GM12891 (cell line): ENCODE measurements at regions not wholly inside any gene's neighbourhood (a gene's known extent, or its start where the extent isn't known, plus 50 kb on each side); places are given as distances from the start of the nearest gene placed in this dataset.

Source experiments
- PAX5 ChIP-seq: IDR thresholded peaks from 2 replicates; pipeline ENCODE4 v1.6.1; 2011; ENCODE audit warnings: low read length, moderate library complexity, mild to moderate bottlenecking; ENCODE audit not compliant: insufficient read depth, severe bottlenecking
- POLR2A ChIP-seq: IDR thresholded peaks from 2 replicates; pipeline ENCODE4 v1.6.1; 2011; ENCODE audit warnings: low read depth, low read length, control low read depth
- POLR2AphosphoS5 ChIP-seq: IDR thresholded peaks from 2 replicates; pipeline ENCODE4 v1.6.1; 2011; ENCODE audit warnings: low read depth, low read length, control low read depth
- POU2F2 ChIP-seq: IDR thresholded peaks from 2 replicates; pipeline ENCODE4 v1.6.1; 2011; ENCODE audit warnings: low read depth, mild to moderate bottlenecking, control low read depth, low read length, moderate library complexity
- TAF1 ChIP-seq: IDR thresholded peaks from 2 replicates; pipeline ENCODE4 v1.6.1; 2011; ENCODE audit warnings: low read depth, low read length, control low read depth

DNA sequence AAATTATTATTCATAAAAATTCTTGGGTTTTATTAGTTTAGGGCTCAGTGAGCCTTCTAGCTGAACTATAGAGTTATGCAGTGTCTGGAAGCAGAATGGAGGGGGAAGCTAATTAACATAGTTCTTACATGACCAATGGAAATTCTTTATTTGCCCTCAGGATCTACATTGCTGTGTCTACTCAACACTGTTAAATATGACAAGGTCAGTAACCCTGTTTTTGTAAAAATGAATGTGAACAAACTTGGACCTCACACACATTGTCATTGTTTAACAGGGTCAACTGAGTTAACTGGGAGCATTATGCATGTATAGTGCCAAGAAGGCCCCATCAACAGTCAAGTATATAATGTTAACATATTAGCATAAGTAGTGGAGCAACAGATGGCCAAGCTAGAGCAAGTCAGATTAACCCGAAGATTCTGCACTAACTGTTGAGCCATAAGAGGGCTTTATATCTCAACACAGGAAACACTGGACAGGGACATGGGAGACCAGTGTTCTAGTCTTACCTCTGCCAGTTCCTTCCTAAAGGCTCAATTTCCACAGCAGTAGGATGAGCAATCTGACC, 122.5 kb upstream of the SEM1 start:
- TF ChIP-seq POLR2AphosphoS5 = no peak
- no peak for TF ChIP-seq POU2F2
- no peak for TF ChIP-seq POLR2A
- no peak for TF ChIP-seq TAF1
- TF ChIP-seq PAX5 = no peak
